Subcutaneous abdominal adipose tissue (tissue), 5 donors: ENCODE measurements at regions not wholly inside any gene's neighbourhood (a gene's known extent, or its start where the extent isn't known, plus 50 kb on each side); places are given as distances from the start of the nearest gene placed in this dataset.

Experiments
- H3K27ac ChIP-seq: one replicate; pipeline ENCODE4 v1.7.0; 2013; ENCODE audit warnings: low read depth, mild to moderate bottlenecking, inconsistent platforms, low read length, moderate library complexity
- H3K27me3 ChIP-seq, 5 donors: one replicate each; pipeline ENCODE4 v1.7.0; 2013; ENCODE audit warnings: low read length in 5 of 5, inconsistent platforms in 1 of 5; ENCODE audit not compliant: control insufficient read depth in 5 of 5, insufficient read depth in 4 of 5
- H3K36me3 ChIP-seq, 5 donors: one replicate each; pipeline ENCODE4 v1.7.0; 2013; ENCODE audit warnings: low read length in 5 of 5; ENCODE audit not compliant: control insufficient read depth in 5 of 5, insufficient read depth in 5 of 5
- H3K4me1 ChIP-seq, 5 donors: one replicate each; pipeline ENCODE4 v1.7.0; 2013; ENCODE audit warnings: low read length in 5 of 5, mild to moderate bottlenecking in 3 of 5, moderate library complexity in 1 of 5; ENCODE audit not compliant: control insufficient read depth in 5 of 5, insufficient read depth in 5 of 5
- H3K4me3 ChIP-seq, 5 donors: one replicate each; pipeline ENCODE4 v1.7.0; 2013; ENCODE audit warnings: low read length in 5 of 5, low read depth in 1 of 5
- H3K9ac ChIP-seq, 5 donors: one replicate each; pipeline ENCODE4 v1.7.0; 2013; ENCODE audit warnings: low read length in 5 of 5, mild to moderate bottlenecking in 4 of 5, moderate library complexity in 3 of 5
- H3K9me3 ChIP-seq, 5 donors: one replicate each; pipeline ENCODE4 v1.7.0; 2013; ENCODE audit warnings: low read length in 5 of 5; ENCODE audit not compliant: control insufficient read depth in 5 of 5
- donor health status: healthy.
- donor health status: healthy.
- donor health status: healthy.
- donor health status: healthy.
- donor health status: healthy.

GRCh38 chrX:137405449-137406140 lies 160.3 kb upstream of the ZIC3 start:
- Histone ChIP-seq H3K27me3 (peaks cover 3 to 7% (median 4%) of the 10 kb centered on the region in 5 donors), H3K36me3 (no peaks in the 10 kb centered on the region), H3K4me1 (no peaks in the 10 kb centered on the region), H3K27ac (no peak overlapping the region), H3K4me3 (no peak overlapping the region), H3K9me3 (no peaks in the 10 kb centered on the region), H3K9ac (no peak overlapping the region)

GRCh38 chrX:137401092-137401491 lies 164.8 kb upstream of the ZIC3 start:
- Histone ChIP-seq H3K4me1 (no peaks in the 10 kb centered on the region), H3K9me3 (no peaks in the 10 kb centered on the region), H3K36me3 (no peaks in the 10 kb centered on the region), H3K9ac (no peak overlapping the region), H3K4me3 (no peak overlapping the region), H3K27me3 (peaks cover 0 to 16% (median 12%) of the 10 kb centered on the region in 5 donors), H3K27ac (no peak overlapping the region)

DNA sequence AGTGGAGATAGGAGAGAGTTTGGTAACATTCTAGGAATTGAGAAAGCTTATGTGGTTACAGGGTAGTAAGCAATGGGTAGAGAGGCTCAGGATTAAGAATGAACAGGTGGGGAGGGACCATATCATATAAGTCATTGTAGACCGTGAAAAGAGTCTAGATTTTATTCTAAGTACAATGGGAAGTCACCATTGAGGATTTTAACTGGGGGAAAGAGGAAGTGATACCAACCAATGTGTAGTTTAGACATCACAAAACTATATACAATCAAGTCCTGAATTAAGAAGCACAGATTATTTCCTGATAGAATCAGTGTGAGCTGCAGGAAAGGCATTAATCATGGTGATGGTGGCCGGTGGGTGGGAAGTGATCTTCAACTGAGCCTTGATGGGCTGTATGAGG lies 178.3 kb upstream of the ZIC3 start:
- Histone ChIP-seq H3K4me3 (no peak overlapping the region), H3K27ac (no peak overlapping the region), H3K36me3 (no peaks in the 10 kb centered on the region), H3K4me1 (no peaks in the 10 kb centered on the region), H3K27me3 (peaks cover 0 to 5% (median 3%) of the 10 kb centered on the region in 5 donors), H3K9ac (no peak overlapping the region), H3K9me3 (peaks cover 0 to 3% (median 0%) of the 10 kb centered on the region in 5 donors)

GRCh38 chrX:137366018-137366633 lies 199.8 kb upstream of the ZIC3 start:
- peaks cover 0 to 6% (median 0%) of the 10 kb centered on the region in 5 donors for H3K27me3 ChIP-seq
- no peak overlapping the region for H3K4me3 ChIP-seq
- H3K9ac ChIP-seq: no peak overlapping the region
- no peaks in the 10 kb centered on the region for H3K36me3 ChIP-seq
- H3K4me1 ChIP-seq: peaks cover 0 to 3% (median 0%) of the 10 kb centered on the region in 5 donors
- H3K9me3 ChIP-seq: no peaks in the 10 kb centered on the region
- no peak overlapping the region for H3K27ac ChIP-seq

GRCh38 chrX:137363559-137363958 lies 202.4 kb upstream of the ZIC3 start:
- Histone ChIP-seq H3K4me1 (peaks cover 0 to 3% (median 0%) of the 10 kb centered on the region in 5 donors), H3K27me3 (peaks cover 0 to 6% (median 0%) of the 10 kb centered on the region in 5 donors), H3K27ac (no peak overlapping the region), H3K36me3 (no peaks in the 10 kb centered on the region), H3K9me3 (no peaks in the 10 kb centered on the region), H3K9ac (no peak overlapping the region), H3K4me3 (no peak overlapping the region)

DNA sequence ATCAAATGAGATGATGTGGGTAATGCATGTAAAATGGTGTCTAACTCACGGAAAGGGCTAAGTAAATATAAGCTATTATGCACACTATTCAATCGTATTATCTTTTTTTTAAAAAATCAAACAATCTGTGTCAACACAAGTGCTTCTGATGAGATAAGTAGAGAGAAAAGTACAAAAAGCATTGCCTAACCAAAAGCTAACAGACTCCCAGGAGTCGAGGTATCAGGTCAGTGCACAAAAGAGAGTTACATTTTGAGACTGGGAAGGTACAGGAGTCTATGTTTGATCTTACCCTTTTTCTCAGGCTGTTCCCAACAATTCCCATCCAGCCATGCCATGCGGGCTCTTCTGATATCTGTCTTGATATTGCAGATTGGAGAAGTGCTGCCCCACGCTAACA lies 203.3 kb upstream of the ZIC3 start:
- H3K4me3 ChIP-seq: no peak overlapping the region
- no peak overlapping the region for H3K9ac ChIP-seq
- peaks cover 0 to 3% (median 0%) of the 10 kb centered on the region in 5 donors for H3K4me1 ChIP-seq
- H3K27ac ChIP-seq: no peak overlapping the region
- H3K9me3 ChIP-seq: no peaks in the 10 kb centered on the region
- H3K27me3 ChIP-seq: peaks cover 0 to 6% (median 0%) of the 10 kb centered on the region in 5 donors
- no peaks in the 10 kb centered on the region for H3K36me3 ChIP-seq

DNA sequence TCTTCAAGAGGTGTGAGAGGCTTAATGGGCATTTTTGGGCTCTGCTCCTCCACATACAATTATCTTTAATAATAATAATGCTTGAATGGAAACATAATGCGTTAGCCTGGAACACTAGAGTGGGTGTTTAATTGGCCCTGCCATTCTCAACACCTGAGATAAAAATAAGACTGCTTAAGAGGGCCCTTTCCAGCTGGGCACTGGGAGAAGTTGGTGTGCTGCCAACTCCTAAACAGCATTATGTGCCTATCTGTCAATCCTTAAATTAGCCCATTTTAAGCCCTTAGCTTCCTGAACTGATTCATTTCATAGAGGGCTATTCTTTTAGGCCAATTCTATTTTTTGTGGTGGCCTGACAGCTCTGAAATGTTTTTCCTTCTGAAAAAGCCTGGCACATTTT lies 211.1 kb upstream of the ZIC3 start:
- peaks cover 0 to 5% (median 0%) of the 10 kb centered on the region in 5 donors for H3K27me3 ChIP-seq

GRCh38 chrX:137353404-137353803 lies 212.5 kb upstream of the ZIC3 start:
- Histone ChIP-seq H3K4me3 (no peak overlapping the region), H3K9ac (no peak overlapping the region), H3K36me3 (no peaks in the 10 kb centered on the region), H3K9me3 (no peaks in the 10 kb centered on the region), H3K27ac (no peak overlapping the region), H3K4me1 (no peaks in the 10 kb centered on the region), H3K27me3 (peaks cover 0 to 5% (median 0%) of the 10 kb centered on the region in 5 donors)

More for the DNA sequence above, 211.1 kb upstream of the ZIC3 start:
- no peaks in the 10 kb centered on the region for H3K36me3 ChIP-seq
- H3K9ac ChIP-seq: no peak overlapping the region
- H3K27ac ChIP-seq: no peak overlapping the region
- H3K9me3 ChIP-seq: no peaks in the 10 kb centered on the region
- H3K4me1 ChIP-seq: no peaks in the 10 kb centered on the region
- no peak overlapping the region for H3K4me3 ChIP-seq

GRCh38 chrX:137352101-137352660 lies 213.7 kb upstream of the ZIC3 start:
- Histone ChIP-seq H3K27me3 (peaks cover 0 to 5% (median 0%) of the 10 kb centered on the region in 5 donors), H3K36me3 (no peaks in the 10 kb centered on the region), H3K27ac (no peak overlapping the region), H3K4me1 (no peaks in the 10 kb centered on the region), H3K9ac (no peak overlapping the region), H3K4me3 (no peak overlapping the region), H3K9me3 (no peaks in the 10 kb centered on the region)

DNA sequence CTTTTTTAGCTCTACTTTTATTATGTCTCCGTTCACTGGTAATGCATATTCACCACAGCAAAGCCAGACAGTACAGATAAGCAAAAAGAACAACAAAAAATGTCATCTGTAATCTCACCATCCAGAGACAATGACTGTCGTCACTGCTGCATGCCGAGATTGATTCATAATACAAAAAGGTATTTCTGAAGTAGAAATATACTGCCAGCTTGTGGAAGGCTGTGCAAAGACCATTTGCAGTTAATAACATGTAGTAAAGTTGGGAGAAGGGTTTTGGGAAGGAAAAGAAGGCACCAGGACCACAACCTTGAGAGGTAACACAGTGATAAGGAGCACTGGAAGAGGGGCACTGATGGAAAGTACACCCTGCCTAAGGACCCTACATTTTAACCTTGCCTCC lies 223.0 kb upstream of the ZIC3 start:
- H3K9me3 ChIP-seq: no peaks in the 10 kb centered on the region
- H3K27me3 ChIP-seq: peaks cover 0 to 10% (median 0%) of the 10 kb centered on the region in 5 donors
- no peak overlapping the region for H3K4me3 ChIP-seq
- no peaks in the 10 kb centered on the region for H3K36me3 ChIP-seq
- no peaks in the 10 kb centered on the region for H3K4me1 ChIP-seq
- H3K27ac ChIP-seq: no peak overlapping the region
- no peak overlapping the region for H3K9ac ChIP-seq
